Trophoblast cell (in vitro differentiated cells and primary cell): ENCODE measurements at regions not wholly inside any gene's neighbourhood (a gene's known extent, or its start where the extent isn't known, plus 50 kb on each side); places are given as distances from the start of the nearest gene placed in this dataset.
"Not testable (repeated sequence)": the region's sequence is repeated elsewhere in the genome, so short reads cannot be mapped to it uniquely, and the experiment has no call there.

ENCODE experiments used
- DNase-seq, 2 donors: peaks; one replicate each; pipeline ENCODE4 v3.0.0-alpha.2; 2016
- H2AFZ ChIP-seq: 2 replicates; pipeline ENCODE4 v1.6.1; 2013; ENCODE audit warnings: low read length, moderate library complexity, mild to moderate bottlenecking; ENCODE audit not compliant: insufficient read depth, poor library complexity
- H2AK5ac ChIP-seq: 2 replicates; pipeline ENCODE4 v1.6.1; 2013; ENCODE audit warnings: mild to moderate bottlenecking, low read length
- H2BK120ac ChIP-seq: 2 replicates; pipeline ENCODE4 v1.6.1; 2013; ENCODE audit warnings: low read length, mild to moderate bottlenecking, moderate library complexity; ENCODE audit not compliant: insufficient read depth, poor library complexity
- H2BK12ac ChIP-seq: 2 replicates; pipeline ENCODE4 v1.6.1; 2013; ENCODE audit warnings: mild to moderate bottlenecking, low read length, moderate library complexity
- H2BK5ac ChIP-seq: 2 replicates; pipeline ENCODE4 v1.6.1; 2013; ENCODE audit warnings: low read length, low read depth, moderate library complexity, mild to moderate bottlenecking; ENCODE audit not compliant: poor library complexity
- H3K14ac ChIP-seq: 2 replicates; pipeline ENCODE4 v1.6.1; 2013; ENCODE audit warnings: mild to moderate bottlenecking, low read length
- H3K18ac ChIP-seq: 2 replicates; pipeline ENCODE4 v1.6.1; 2013; ENCODE audit warnings: mild to moderate bottlenecking, low read length
- H3K23ac ChIP-seq: 2 replicates; pipeline ENCODE4 v1.6.1; 2013; ENCODE audit warnings: low read length
- H3K27ac ChIP-seq: 2 replicates; pipeline ENCODE4 v1.5.1; 2013; ENCODE audit warnings: low read depth, mild to moderate bottlenecking, inconsistent platforms, low read length, moderate library complexity
- H3K27me3 ChIP-seq: 2 replicates; pipeline ENCODE4 v1.6.1; 2013; ENCODE audit warnings: inconsistent platforms, mild to moderate bottlenecking, low read length, moderate library complexity; ENCODE audit not compliant: insufficient read depth
- H3K36me3 ChIP-seq, 2 experiments: 1 replicate in 1 of 2; 2 replicates in 1 of 2; pipeline ENCODE4 v1.6.1; 2013; ENCODE audit warnings: low read length in 2 of 2, mild to moderate bottlenecking in 2 of 2, moderate library complexity in 1 of 2; ENCODE audit not compliant: insufficient read depth in 2 of 2, control insufficient read depth in 1 of 2
- H3K4ac ChIP-seq: 2 replicates; pipeline ENCODE4 v1.6.1; 2013; ENCODE audit warnings: low read depth, mild to moderate bottlenecking, low read length, moderate library complexity
- H3K4me1 ChIP-seq, 2 experiments: 1 replicate in 1 of 2; 2 replicates in 1 of 2; pipeline ENCODE4 v1.6.1; 2013; ENCODE audit warnings: low read length in 2 of 2, mild to moderate bottlenecking in 2 of 2, moderate library complexity in 1 of 2; ENCODE audit not compliant: insufficient read depth in 2 of 2, control insufficient read depth in 1 of 2
- H3K4me2 ChIP-seq: 2 replicates; pipeline ENCODE4 v1.6.1; 2013; ENCODE audit warnings: inconsistent platforms, mild to moderate bottlenecking, low read length, moderate library complexity
- H3K4me3 ChIP-seq: 2 replicates; pipeline ENCODE4 v1.5.1; 2013; ENCODE audit warnings: mild to moderate bottlenecking, low read depth, low read length, inconsistent platforms
- H3K79me1 ChIP-seq: one replicate; pipeline ENCODE4 v1.6.1; 2013; ENCODE audit warnings: low read length
- H3K79me2 ChIP-seq: 2 replicates; pipeline ENCODE4 v1.6.1; 2013; ENCODE audit warnings: low read length, mild to moderate bottlenecking; ENCODE audit not compliant: control insufficient read depth, insufficient read depth, poor library complexity
- H3K9ac ChIP-seq: 2 replicates; pipeline ENCODE4 v1.6.1; 2013; ENCODE audit warnings: mild to moderate bottlenecking, low read length
- H3K9me3 ChIP-seq: 2 replicates; pipeline ENCODE4 v1.6.1; 2013; ENCODE audit warnings: low read depth, mild to moderate bottlenecking, control low read depth, inconsistent platforms, low read length; ENCODE audit not compliant: insufficient read depth
- H4K12ac ChIP-seq: 2 replicates; pipeline ENCODE4 v1.6.1; 2013; ENCODE audit warnings: low read depth, mild to moderate bottlenecking, low read length, moderate library complexity
- H4K8ac ChIP-seq: 2 replicates; pipeline ENCODE4 v1.6.1; 2013; ENCODE audit warnings: low read depth, mild to moderate bottlenecking, low read length, moderate library complexity
- H4K91ac ChIP-seq: one replicate; pipeline ENCODE4 v1.6.1; 2013; ENCODE audit warnings: low read depth, mild to moderate bottlenecking, low read length, moderate library complexity
- WGBS: extraction: QIAGEN DNeasy Blood & Tissue Kit; methylation state at CpG from one replicate; pipeline ENCODE4 v1.1.7; 2013; ENCODE audit warnings: missing lambda C conversion rate; ENCODE audit not compliant: insufficient read length, insufficient coverage; ENCODE audit errors: extremely low coverage; 5-methylcytosine and 5-hydroxymethylcytosine counted together

- not testable (repeated sequence) for H3K4ac ChIP-seq, H3K9ac ChIP-seq, H3K79me1 ChIP-seq, H3K4me1 ChIP-seq, H2BK120ac ChIP-seq, H3K27me3 ChIP-seq, H2AFZ ChIP-seq, H3K27ac ChIP-seq, H4K91ac ChIP-seq, H2AK5ac ChIP-seq, H3K79me2 ChIP-seq, H4K8ac ChIP-seq, H3K18ac ChIP-seq, H3K4me2 ChIP-seq, H3K36me3 ChIP-seq, DNase-seq, H3K14ac ChIP-seq, H4K12ac ChIP-seq, H2BK5ac ChIP-seq, H2BK12ac ChIP-seq, H3K4me3 ChIP-seq, H3K23ac ChIP-seq, H3K9me3 ChIP-seq
- no CpG with 5 or more reads among the region's 1 CpG for WGBS
Measured at GRCh38 chr10:71108042-71108441, 104.3 kb upstream of the UNC5B start.

GRCh38 chr10:71112138-71112785 is 100.1 kb upstream of the UNC5B start:
- no peak overlapping the region for H3K4me3 ChIP-seq
- H4K12ac ChIP-seq, result no peak overlapping the region
- no peak overlapping the region for H2BK120ac ChIP-seq
- H3K9ac ChIP-seq, result no peak overlapping the region
- H2AK5ac ChIP-seq, result no peak overlapping the region
- H3K18ac ChIP-seq, result no peak overlapping the region
- no peaks in the 10 kb centered on the region for H3K36me3 ChIP-seq
- H3K4me2 ChIP-seq, result no peak overlapping the region
- H3K79me1 ChIP-seq, result no peaks in the 10 kb centered on the region
- H3K4me1 ChIP-seq, result no peaks in the 10 kb centered on the region
- no peak overlapping the region for H2BK5ac ChIP-seq
- H3K27ac ChIP-seq, result no peak overlapping the region
- H2AFZ ChIP-seq, result no peak overlapping the region
- no peaks in the 10 kb centered on the region for H3K79me2 ChIP-seq
- no peak overlapping the region for H3K23ac ChIP-seq
- DNase-seq, result no peak
- no peak overlapping the region for H2BK12ac ChIP-seq
- H3K9me3 ChIP-seq, result peaks cover 11% of the 10 kb centered on the region
- no CpG with 5 or more reads among the region's 2 CpGs for WGBS
- no peak overlapping the region for H3K14ac ChIP-seq
- H3K27me3 ChIP-seq, result no peaks in the 10 kb centered on the region
- H4K8ac ChIP-seq, result no peak overlapping the region
- H3K4ac ChIP-seq, result no peak overlapping the region
- H4K91ac ChIP-seq, result no peak overlapping the region

GRCh38 chr10:71116426-71116825 is 95.9 kb upstream of the UNC5B start:
- no peak overlapping the region for H3K23ac ChIP-seq
- no peak overlapping the region for H3K27ac ChIP-seq
- no peak overlapping the region for H3K9ac ChIP-seq
- no peak for DNase-seq
- peaks cover 15% of the 10 kb centered on the region for H3K9me3 ChIP-seq
- H2BK12ac ChIP-seq, result no peak overlapping the region
- H3K4ac ChIP-seq, result no peak overlapping the region
- no peak overlapping the region for H3K4me3 ChIP-seq
- H2BK120ac ChIP-seq, result no peak overlapping the region
- no peak overlapping the region for H2AFZ ChIP-seq
- no peaks in the 10 kb centered on the region for H3K27me3 ChIP-seq
- no peak overlapping the region for H3K18ac ChIP-seq
- no CpG with 5 or more reads among the region's 1 CpG for WGBS
- H4K8ac ChIP-seq, result no peak overlapping the region
- no peaks in the 10 kb centered on the region for H3K79me1 ChIP-seq
- no peaks in the 10 kb centered on the region for H3K79me2 ChIP-seq
- no peak overlapping the region for H4K12ac ChIP-seq
- H4K91ac ChIP-seq, result no peak overlapping the region
- no peak overlapping the region for H3K14ac ChIP-seq
- H3K4me2 ChIP-seq, result no peak overlapping the region
- H3K4me1 ChIP-seq, result no peaks in the 10 kb centered on the region
- H2AK5ac ChIP-seq, result no peak overlapping the region
- H3K36me3 ChIP-seq, result no peaks in the 10 kb centered on the region
- no peak overlapping the region for H2BK5ac ChIP-seq

GRCh38 chr10:71117589-71117988 is 94.8 kb upstream of the UNC5B start:
- H3K36me3 ChIP-seq, H2BK12ac ChIP-seq, H2AFZ ChIP-seq, H3K4me3 ChIP-seq, H4K8ac ChIP-seq, H2BK120ac ChIP-seq, DNase-seq, H3K79me2 ChIP-seq, H3K4me2 ChIP-seq, H3K23ac ChIP-seq, H3K9ac ChIP-seq, H3K79me1 ChIP-seq, H3K27ac ChIP-seq, H3K27me3 ChIP-seq, H2BK5ac ChIP-seq, H3K14ac ChIP-seq, H3K4ac ChIP-seq, H4K91ac ChIP-seq, H3K18ac ChIP-seq, H3K4me1 ChIP-seq, H2AK5ac ChIP-seq, H4K12ac ChIP-seq: not testable (repeated sequence)
- no CpG with 5 or more reads among the region's 4 CpGs for WGBS
- H3K9me3 ChIP-seq, result peaks cover 15% of the 10 kb centered on the region
